GM19023 (cell line): ENCODE measurements at regions not wholly inside any gene's neighbourhood (a gene's known extent, or its start where the extent isn't known, plus 50 kb on each side); places are given as distances from the start of the nearest gene placed in this dataset.

ENCODE experiments used
- ATAC-seq: cut with Tn5 transposase; IDR thresholded peaks from one replicate; pipeline ENCODE4 v1.9.1; 2021; ENCODE audit warnings: mild to moderate bottlenecking, moderate library complexity; ENCODE audit not compliant: unreplicated experiment

GRCh38 chr6:117167520-117168271 is 97.7 kb upstream of the VGLL2 start:
- ATAC-seq: no peak

- ATAC-seq: no peak
Measured at GRCh38 chr6:117168296-117169063, 96.9 kb upstream of the VGLL2 start.

DNA sequence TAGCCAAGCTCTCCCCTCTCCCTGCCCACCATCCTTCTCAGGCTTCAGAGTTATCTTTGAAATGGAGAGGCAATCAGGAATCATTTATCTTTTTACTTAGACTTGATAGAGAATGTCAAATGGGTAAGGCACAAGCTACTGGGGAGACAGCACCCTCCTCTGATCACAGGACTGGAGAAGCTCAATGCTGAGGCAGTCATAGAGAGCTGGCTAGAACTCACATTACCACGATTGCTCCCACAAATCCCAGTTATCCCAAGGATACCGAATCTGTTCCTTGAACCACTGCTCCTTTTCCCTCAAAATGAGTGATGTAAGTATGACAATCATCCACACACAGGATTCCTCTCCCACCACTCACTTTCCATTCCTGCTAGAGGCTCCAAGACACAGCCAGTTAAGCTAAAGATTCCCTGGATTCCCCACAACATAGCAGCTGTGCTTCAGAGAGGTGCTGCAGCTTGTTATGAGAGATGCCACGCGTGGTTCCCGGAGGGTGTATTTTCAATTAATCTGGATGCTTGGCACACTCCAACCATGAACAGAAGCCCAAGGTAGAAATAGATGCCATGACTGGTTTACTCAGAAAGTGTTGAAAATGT is 96.2 kb upstream of the VGLL2 start:
- no peak for ATAC-seq

GRCh38 chr6:117169781-117170281 is 95.5 kb upstream of the VGLL2 start:
- no peak for ATAC-seq

GRCh38 chr6:117174835-117175360 is 90.5 kb upstream of the VGLL2 start:
- ATAC-seq: no peak

DNA sequence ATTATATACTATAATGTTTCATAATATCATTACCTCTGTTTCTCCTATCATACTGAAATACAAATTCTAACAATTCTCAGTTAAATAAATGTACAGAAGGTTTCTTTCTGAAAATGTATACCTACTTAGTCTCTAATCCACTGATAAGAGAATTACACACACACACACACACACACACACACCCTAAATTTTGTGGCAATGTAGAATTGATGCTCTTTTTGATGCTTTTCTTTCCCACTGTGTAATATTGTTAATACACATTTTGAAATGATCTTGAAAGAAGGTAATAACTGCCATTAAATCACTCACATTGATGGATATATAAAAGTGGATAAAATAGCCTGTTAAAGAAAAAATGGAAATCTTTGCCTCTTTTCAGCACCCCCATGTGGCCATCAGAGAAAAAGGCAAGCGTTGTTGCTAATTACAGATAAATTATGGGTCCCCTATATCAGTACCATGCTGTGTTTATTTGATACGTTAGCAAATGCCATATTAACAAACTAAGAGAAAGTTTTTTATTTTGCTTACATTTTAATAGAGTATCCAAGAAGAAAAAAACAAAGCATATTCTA is 76.6 kb upstream of the VGLL2 start:
- no peak for ATAC-seq

- no peak for ATAC-seq
Measured at GRCh38 chr6:117191009-117191408, 74.3 kb upstream of the VGLL2 start.

GRCh38 chr6:117191448-117191847 is 73.9 kb upstream of the VGLL2 start:
- no peak for ATAC-seq

DNA sequence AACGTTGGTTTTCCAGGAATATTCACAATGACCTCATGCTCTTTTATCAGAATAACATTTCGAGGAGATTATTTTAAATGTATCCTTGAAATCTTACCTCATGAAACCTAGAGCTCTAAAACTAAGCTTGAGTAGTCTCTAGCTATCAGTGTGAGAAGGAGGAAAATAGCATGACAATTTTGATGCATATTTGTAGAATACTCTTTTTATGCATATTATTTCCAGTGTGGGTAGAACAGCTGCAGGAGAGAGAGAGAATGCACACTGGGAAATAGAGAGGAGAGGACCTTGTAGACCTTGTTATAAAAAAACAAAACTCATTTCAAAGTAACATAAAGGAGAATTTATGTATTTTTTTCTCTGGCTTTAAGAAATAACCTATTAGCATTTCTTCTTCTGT is 71.1 kb upstream of the VGLL2 start:
- no peak for ATAC-seq

DNA sequence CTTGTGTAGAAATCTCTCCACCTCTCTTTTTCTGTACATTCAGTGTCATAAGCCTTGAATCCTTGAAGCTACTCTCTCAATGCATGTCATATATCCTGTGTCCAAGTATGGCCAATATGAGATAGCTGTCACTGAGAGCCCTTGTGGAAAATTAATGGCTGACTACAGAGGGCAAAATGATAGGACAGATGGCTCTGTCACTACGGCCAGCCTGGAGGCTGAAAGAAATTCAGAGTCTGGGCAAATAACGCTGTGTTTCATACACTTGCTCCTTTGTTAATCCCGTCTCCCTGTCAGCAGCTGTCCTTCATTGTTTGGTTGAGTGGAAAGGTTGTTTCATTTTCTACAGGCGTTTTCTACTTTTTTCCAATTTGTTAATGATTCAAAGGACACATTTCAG is 70.4 kb upstream of the VGLL2 start:
- no peak for ATAC-seq

DNA sequence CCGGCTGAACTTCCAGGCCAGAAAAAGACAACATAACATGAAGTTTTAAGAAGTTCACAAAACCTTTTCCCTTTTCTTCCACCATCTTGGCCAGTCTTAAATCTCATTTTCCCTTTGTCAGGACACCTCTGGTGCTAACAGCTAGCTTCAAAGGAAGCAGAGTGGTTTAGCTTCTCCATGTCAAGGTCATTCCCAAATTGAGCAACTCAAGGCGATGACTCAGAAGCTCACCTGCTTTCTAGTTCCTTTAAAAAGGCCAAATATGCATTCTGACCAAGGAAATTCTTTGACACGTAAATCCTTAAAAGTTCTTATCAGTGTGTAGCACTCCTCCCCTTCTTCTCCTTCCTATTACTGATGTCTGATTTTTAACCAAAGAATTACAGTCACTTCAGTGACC is 69.6 kb upstream of the VGLL2 start:
- ATAC-seq: no peak

DNA sequence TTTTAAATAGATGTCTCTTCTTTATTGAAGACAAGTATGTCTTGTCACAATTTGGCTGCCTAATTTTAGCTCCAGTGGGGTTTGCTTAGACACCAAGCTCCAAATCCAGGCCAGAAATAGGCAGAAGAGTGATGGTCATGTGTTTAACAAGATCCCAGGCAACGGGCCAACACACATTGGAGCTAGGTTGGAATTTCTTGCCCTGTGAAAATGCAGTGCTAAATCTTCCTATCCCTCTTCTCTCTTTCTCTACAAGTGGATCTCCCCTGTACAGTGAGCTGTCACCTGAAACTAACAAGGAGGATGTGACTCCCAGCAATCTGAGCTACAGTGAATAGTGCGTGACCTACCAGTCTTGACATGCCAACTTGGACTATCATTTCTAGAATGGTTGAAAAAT is 65.3 kb upstream of the VGLL2 start:
- no peak for ATAC-seq

DNA sequence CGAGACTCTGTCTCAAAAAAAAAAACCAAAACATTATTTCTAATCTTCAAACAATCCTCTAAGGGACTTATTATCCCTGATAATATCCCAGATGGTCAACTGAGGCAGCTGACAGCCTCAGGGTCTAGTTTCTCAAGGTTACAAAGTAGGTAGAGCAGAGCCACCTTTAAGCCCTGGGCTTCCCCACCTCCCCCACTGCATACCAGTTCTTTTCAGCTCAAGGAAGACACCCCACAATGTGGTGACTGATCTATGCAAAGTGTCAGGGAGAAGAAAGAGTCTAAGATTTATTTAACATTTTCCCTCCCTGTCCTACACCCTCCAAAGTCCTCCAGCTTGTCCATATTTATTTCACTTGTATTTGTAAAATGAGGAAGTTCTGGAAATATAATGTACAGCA is 60.5 kb upstream of the VGLL2 start:
- no peak for ATAC-seq

- ATAC-seq: no peak
Measured at GRCh38 chr6:117205876-117206275, 59.5 kb upstream of the VGLL2 start.

DNA sequence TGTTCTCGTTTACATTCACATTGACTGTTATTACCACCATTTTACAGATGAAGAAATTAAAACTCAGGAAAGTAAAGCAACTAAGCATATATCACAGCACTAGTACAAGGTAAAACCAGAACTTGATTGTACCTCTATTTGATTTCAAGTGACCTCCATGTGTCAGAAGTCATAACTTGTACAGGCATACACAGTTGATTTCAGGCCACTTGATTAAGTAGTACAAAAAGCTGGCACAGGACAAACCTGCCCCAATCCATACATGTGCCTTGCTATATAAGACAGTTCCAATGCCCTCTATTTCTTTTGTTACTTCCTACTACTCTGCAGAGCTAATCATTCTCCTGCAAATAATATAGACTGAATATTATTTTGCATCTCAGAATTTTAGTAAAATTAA is 58.8 kb upstream of the VGLL2 start:
- ATAC-seq: no peak

- no peak for ATAC-seq
Measured at GRCh38 chr6:117206944-117207687, 58.2 kb upstream of the VGLL2 start.

DNA sequence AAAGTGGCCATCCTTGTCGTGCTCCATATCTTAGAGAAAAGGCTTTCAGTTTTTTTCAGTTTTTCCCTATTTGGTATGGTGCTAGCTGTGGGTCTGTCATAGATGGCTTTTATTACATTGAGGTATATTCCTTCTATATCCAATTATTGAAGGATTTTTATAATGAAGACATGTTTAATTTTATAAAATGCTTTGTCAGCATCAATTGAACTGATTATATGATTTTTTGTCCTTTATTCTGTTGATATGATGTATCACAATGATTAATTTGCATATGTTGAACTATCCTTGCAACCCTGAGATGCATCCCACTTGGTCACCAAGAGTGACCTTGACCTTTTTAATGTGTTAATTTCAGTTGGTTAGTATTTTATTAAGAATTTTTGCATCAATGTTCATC is 55.1 kb upstream of the VGLL2 start:
- no peak for ATAC-seq

- no peak for ATAC-seq
Measured at GRCh38 chr6:117215353-117216090, 49.8 kb upstream of the VGLL2 start.
